Spleen (tissue), 7 donors: ENCODE measurements at regions not wholly inside any gene's neighbourhood (a gene's known extent, or its start where the extent isn't known, plus 50 kb on each side); places are given as distances from the start of the nearest gene placed in this dataset.

Experiments
- CTCF ChIP-seq, 11 experiments: fragments of 200-600 bp in 7 of 11; fragments of 450-650 bp in 4 of 11; sonication (generic) in 4 of 11; IDR thresholded peaks in 8 of 11; conservative IDR thresholded peaks in 3 of 11; 1 replicate in 7 of 11; 2 replicates in 4 of 11; pipeline versions ENCODE4 v1.4.0 to v1.8.0; 2016 to 2021; ENCODE audit warnings: antibody characterized with exemption in 11 of 11, inconsistent platforms in 4 of 11, mild to moderate bottlenecking in 1 of 11
- POLR2A ChIP-seq, 3 donors: fragments of 450-650 bp; IDR thresholded peaks; one replicate each; pipeline ENCODE4 v1.5.1; 2017; ENCODE audit warnings: antibody characterized with exemption in 3 of 3, mild to moderate bottlenecking in 1 of 3
- donor health status: DM: no; HTN: no; CAD: no; lungs with moderate emphysema.
- donor health status: DM: no; HTN: no; CAD: no.
- donor health status: DM: no; HTN: no; CAD: no.

- TF ChIP-seq CTCF (IDR thresholded peaks at IDR 0.05 in 8 of 11, conservative IDR thresholded peaks at IDR 0.05 in 3 of 11): no peak
- TF ChIP-seq POLR2A (IDR thresholded peaks at IDR 0.05): no peak
Observed at GRCh38 chr2:129821445-129821844, 158.0 kb upstream of the RAB6C start.
